CD14-positive monocyte (primary cell): ENCODE measurements at regions not wholly inside any gene's neighbourhood (a gene's known extent, or its start where the extent isn't known, plus 50 kb on each side); places are given as distances from the start of the nearest gene placed in this dataset.

Source experiments
- DNase-seq, 3 donors: peaks; one replicate each; pipeline ENCODE4 v3.0.0-alpha.2; 2011 to 2022
- H2AFZ ChIP-seq: 2 replicates; pipeline ENCODE4 v1.6.0; 2012; ENCODE audit warnings: mild to moderate bottlenecking, low read depth, low read length, inconsistent platforms; ENCODE audit not compliant: insufficient read depth, poor library complexity, severe bottlenecking
- H3K27ac ChIP-seq, 2 donors: 1 replicate in 1 of 2; 2 replicates in 1 of 2; pipeline ENCODE4 v1.5.1; 2012 to 2013; ENCODE audit warnings: low read length in 2 of 2, control low read depth in 1 of 2, inconsistent platforms in 1 of 2, low read depth in 1 of 2, mild to moderate bottlenecking in 1 of 2
- H3K27me3 ChIP-seq, 2 donors: one replicate each; pipeline versions ENCODE4 v1.6.0 to v1.6.1; 2011 to 2013; ENCODE audit warnings: low read length in 2 of 2; ENCODE audit not compliant: control insufficient read depth in 2 of 2, insufficient read depth in 2 of 2
- H3K36me3 ChIP-seq, 2 donors: replicated peaks in 1 of 2; 1 replicate in 1 of 2; 2 replicates in 1 of 2; pipeline versions ENCODE4 v1.5.1 to v1.6.1; 2012 to 2013; ENCODE audit warnings: low read length in 2 of 2, control low read depth in 1 of 2, inconsistent platforms in 1 of 2, mild to moderate bottlenecking in 1 of 2; ENCODE audit not compliant: insufficient read depth in 2 of 2, control insufficient read depth in 1 of 2
- H3K4me1 ChIP-seq, 2 donors: 1 replicate in 1 of 2; 2 replicates in 1 of 2; pipeline versions ENCODE4 v1.5.1 to v1.6.1; 2012 to 2013; ENCODE audit warnings: low read length in 2 of 2, control low read depth in 1 of 2, inconsistent platforms in 1 of 2, mild to moderate bottlenecking in 1 of 2, moderate library complexity in 1 of 2; ENCODE audit not compliant: insufficient read depth in 2 of 2, control insufficient read depth in 1 of 2
- H3K4me2 ChIP-seq: replicated peaks from 2 replicates; pipeline ENCODE3; 2012; ENCODE audit warnings: low read length, moderate library complexity, mild to moderate bottlenecking; ENCODE audit not compliant: poor library complexity, severe bottlenecking; ENCODE audit errors: extremely low read depth
- H3K4me3 ChIP-seq, 3 experiments: fragments of 200-600 bp in 1 of 3; sonication (generic) in 1 of 3; replicated peaks in 1 of 3; 1 replicate in 2 of 3; 2 replicates in 1 of 3; pipeline ENCODE4 v1.5.1; 2011 to 2013; ENCODE audit warnings: low read length in 3 of 3, mild to moderate bottlenecking in 3 of 3, control low read depth in 2 of 3, low read depth in 2 of 3, inconsistent platforms in 1 of 3, moderate library complexity in 1 of 3
- H3K79me2 ChIP-seq: 2 replicates; pipeline ENCODE4 v1.6.0; 2012; ENCODE audit warnings: mild to moderate bottlenecking, control low read depth, inconsistent platforms, low read length, moderate library complexity; ENCODE audit not compliant: insufficient read depth
- H3K9ac ChIP-seq: 2 replicates; pipeline ENCODE4 v1.6.0; 2017; ENCODE audit warnings: low read length, mild to moderate bottlenecking; ENCODE audit not compliant: insufficient read depth, poor library complexity, severe bottlenecking
- H3K9me3 ChIP-seq, 2 donors: replicated peaks in 1 of 2; 1 replicate in 1 of 2; 2 replicates in 1 of 2; pipeline versions ENCODE4 v1.5.1 to v1.6.1; 2012 to 2013; ENCODE audit warnings: low read length in 2 of 2, control low read depth in 1 of 2; ENCODE audit not compliant: control insufficient read depth in 1 of 2, insufficient read depth in 1 of 2
- H4K20me1 ChIP-seq: 2 replicates; pipeline ENCODE4 v1.6.0; 2012; ENCODE audit warnings: mild to moderate bottlenecking, low read length, control low read depth, moderate library complexity; ENCODE audit not compliant: insufficient read depth
- H3K27ac Mint-ChIP-seq, 7 donors: one replicate each; pipeline ENCODE4 v1.8.0; 2020; ENCODE audit warnings: mild to moderate bottlenecking in 7 of 7, mixed read lengths in 7 of 7, moderate library complexity in 6 of 7, inconsistent platforms in 2 of 7
- H3K27me3 Mint-ChIP-seq, 3 donors: one replicate each; pipeline ENCODE4 v1.8.0; 2021 to 2022; ENCODE audit warnings: low read depth in 3 of 3, mild to moderate bottlenecking in 3 of 3, mixed read lengths in 3 of 3, moderate library complexity in 3 of 3, inconsistent platforms in 1 of 3
- H3K36me3 Mint-ChIP-seq, 2 donors: one replicate each; pipeline ENCODE4 v1.8.0; 2020; ENCODE audit warnings: mixed read lengths in 2 of 2, inconsistent platforms in 1 of 2, mild to moderate bottlenecking in 1 of 2
- H3K4me1 Mint-ChIP-seq: one replicate; pipeline ENCODE4 v1.8.0; 2020; ENCODE audit warnings: mild to moderate bottlenecking, mixed read lengths
- H3K4me3 Mint-ChIP-seq, 2 donors: one replicate each; pipeline ENCODE4 v1.8.0; 2020; ENCODE audit warnings: mild to moderate bottlenecking in 2 of 2, mixed read lengths in 2 of 2, moderate library complexity in 1 of 2
- H3K9me3 Mint-ChIP-seq, 7 donors: one replicate each; pipeline ENCODE4 v1.8.0; 2020 to 2022; ENCODE audit warnings: mixed read lengths in 7 of 7, mild to moderate bottlenecking in 6 of 7, moderate library complexity in 6 of 7, inconsistent platforms in 2 of 7
- WGBS: methylation state at CpG from one replicate; pipeline ENCODE4 v1.1.5; 2013; ENCODE audit warnings: missing lambda C conversion rate; ENCODE audit not compliant: insufficient coverage; 5-methylcytosine and 5-hydroxymethylcytosine counted together
- intact Hi-C, 2 donors: fragments of 100-400 bp; cut with micrococcal nuclease; formaldehyde crosslinking; loops; one replicate each; pipeline versions ENCODE4 v1.15.0 to v1.15.1; 2023
- TF ChIP-seq, protein P1 (sequence below): fragments of 200-600 bp; IDR thresholded peaks from one replicate; pipeline ENCODE4 v1.8.0; 2022; ENCODE audit warnings: antibody characterized with exemption, mild to moderate bottlenecking

GRCh38 chr11:29534836-29535235, 482.0 kb downstream of the KCNA4 start:
- no peaks in the 10 kb centered on the region for H4K20me1 ChIP-seq
- no peak overlapping the region for H3K4me2 ChIP-seq
- intact Hi-C loops = loop anchor here in 1 of 2 donors (10.0 kb wide), 1 partner anchor 1390 kb away; no protein-coding TSS in a partner anchor
- no peak overlapping the region for H3K27ac Mint-ChIP-seq
- no peaks in the 10 kb centered on the region for H3K36me3 ChIP-seq
- no peaks in the 10 kb centered on the region for H3K27me3 ChIP-seq
- H3K36me3 Mint-ChIP-seq = no peaks in the 10 kb centered on the region
- H2AFZ ChIP-seq = no peak overlapping the region
- TF ChIP-seq, protein P1, sequence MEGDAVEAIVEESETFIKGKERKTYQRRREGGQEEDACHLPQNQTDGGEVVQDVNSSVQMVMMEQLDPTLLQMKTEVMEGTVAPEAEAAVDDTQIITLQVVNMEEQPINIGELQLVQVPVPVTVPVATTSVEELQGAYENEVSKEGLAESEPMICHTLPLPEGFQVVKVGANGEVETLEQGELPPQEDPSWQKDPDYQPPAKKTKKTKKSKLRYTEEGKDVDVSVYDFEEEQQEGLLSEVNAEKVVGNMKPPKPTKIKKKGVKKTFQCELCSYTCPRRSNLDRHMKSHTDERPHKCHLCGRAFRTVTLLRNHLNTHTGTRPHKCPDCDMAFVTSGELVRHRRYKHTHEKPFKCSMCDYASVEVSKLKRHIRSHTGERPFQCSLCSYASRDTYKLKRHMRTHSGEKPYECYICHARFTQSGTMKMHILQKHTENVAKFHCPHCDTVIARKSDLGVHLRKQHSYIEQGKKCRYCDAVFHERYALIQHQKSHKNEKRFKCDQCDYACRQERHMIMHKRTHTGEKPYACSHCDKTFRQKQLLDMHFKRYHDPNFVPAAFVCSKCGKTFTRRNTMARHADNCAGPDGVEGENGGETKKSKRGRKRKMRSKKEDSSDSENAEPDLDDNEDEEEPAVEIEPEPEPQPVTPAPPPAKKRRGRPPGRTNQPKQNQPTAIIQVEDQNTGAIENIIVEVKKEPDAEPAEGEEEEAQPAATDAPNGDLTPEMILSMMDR = no peak
- peaks cover 0 to 2% (median 0%) of the 10 kb centered on the region in 7 donors for H3K9me3 Mint-ChIP-seq
- no peak overlapping the region for H3K4me3 Mint-ChIP-seq
- no peak for DNase-seq
- H3K27ac ChIP-seq = no peak overlapping the region
- no peak overlapping the region for H3K9ac ChIP-seq
- H3K4me1 ChIP-seq = peaks cover 5 to 21% of the 10 kb centered on the region in 2 donors
- H3K9me3 ChIP-seq = no peaks in the 10 kb centered on the region
- H3K79me2 ChIP-seq = no peaks in the 10 kb centered on the region
- no peak overlapping the region for H3K4me3 ChIP-seq
- no peaks in the 10 kb centered on the region for H3K4me1 Mint-ChIP-seq
- H3K27me3 Mint-ChIP-seq = peaks cover 0 to 2% (median 1%) of the 10 kb centered on the region in 3 donors

GRCh38 chr11:29530961-29531360, 485.9 kb downstream of the KCNA4 start:
- Histone ChIP-seq H4K20me1 (no peaks in the 10 kb centered on the region), H3K27ac (peak overlapping the region in 1 of 2 donors; percentile 30), H3K4me1 (peaks cover 17 to 31% of the 10 kb centered on the region in 2 donors), H2AFZ (peak overlapping the region; percentile 18), H3K9ac (no peak overlapping the region), H3K9me3 (peaks cover 0 to 4% of the 10 kb centered on the region in 2 donors), H3K4me2 (no peak overlapping the region), H3K79me2 (no peaks in the 10 kb centered on the region), H3K27me3 (no peaks in the 10 kb centered on the region), H3K36me3 (no peaks in the 10 kb centered on the region), H3K4me3 (no peak overlapping the region)
- Mint-ChIP-seq H3K27me3 (peaks cover 0 to under 1% (median 0%) of the 10 kb centered on the region in 3 donors), H3K4me1 (peaks cover 4% of the 10 kb centered on the region), H3K36me3 (no peaks in the 10 kb centered on the region), H3K27ac (peak overlapping the region in 1 of 7 donors; percentile 20), H3K4me3 (no peak overlapping the region), H3K9me3 (peaks cover 0 to 10% (median 4%) of the 10 kb centered on the region in 7 donors)
- DNase-seq = no peak
- intact Hi-C loops = loop anchor here in 1 of 2 donors (10.0 kb wide), 1 partner anchor 1394 kb away; no protein-coding TSS in a partner anchor
- WGBS = 70% methylated on average over 2 of the region's 2 CpGs
- TF ChIP-seq, protein P1 = no peak
